HG03354 (cell line): ENCODE measurements at regions not wholly inside any gene's neighbourhood (a gene's known extent, or its start where the extent isn't known, plus 50 kb on each side); places are given as distances from the start of the nearest gene placed in this dataset.
"Not testable (repeated sequence)": the region's sequence is repeated elsewhere in the genome, so short reads cannot be mapped to it uniquely, and the experiment has no call there.

Experiments
- ATAC-seq: cut with Tn5 transposase; IDR thresholded peaks from one replicate; pipeline ENCODE4 v1.9.1; 2021; ENCODE audit warnings: mild to moderate bottlenecking; ENCODE audit not compliant: unreplicated experiment, poor library complexity, severe bottlenecking

GRCh38 chr20:19867074-19867473, 109.0 kb downstream of the RIN2 start:
- no peak for ATAC-seq

- ATAC-seq: no peak
Measured at GRCh38 chr20:19867940-19868371, 109.9 kb downstream of the RIN2 start.

GRCh38 chr20:19868441-19868840, 110.4 kb downstream of the RIN2 start:
- no peak for ATAC-seq

- ATAC-seq: no peak
Measured at GRCh38 chr20:19872001-19872400, 113.9 kb downstream of the RIN2 start.

- ATAC-seq: no peak
Measured at GRCh38 chr20:19874040-19874727, 116.1 kb downstream of the RIN2 start.

GRCh38 chr20:19875376-19876221, 117.5 kb downstream of the RIN2 start:
- no peak for ATAC-seq

GRCh38 chr20:19876828-19877460, 118.9 kb downstream of the RIN2 start:
- ATAC-seq: no peak

GRCh38 chr20:19879874-19880255, 121.8 kb downstream of the RIN2 start:
- not testable (repeated sequence) for ATAC-seq

- no peak for ATAC-seq
Measured at GRCh38 chr20:19880256-19881079, 122.4 kb downstream of the RIN2 start.

GRCh38 chr20:19881080-19881840, 123.2 kb downstream of the RIN2 start:
- ATAC-seq: no peak

- ATAC-seq: no peak
Measured at GRCh38 chr20:19881990-19882389, 123.9 kb downstream of the RIN2 start.

GRCh38 chr20:19882446-19882845, 124.4 kb downstream of the RIN2 start:
- no peak for ATAC-seq

GRCh38 chr20:19883501-19883900, 125.4 kb downstream of the RIN2 start:
- no peak for ATAC-seq

GRCh38 chr20:19885594-19885938, 127.5 kb downstream of the RIN2 start:
- no peak for ATAC-seq

- ATAC-seq: no peak
Measured at GRCh38 chr20:19885939-19886660, 128.0 kb downstream of the RIN2 start.

GRCh38 chr20:19886661-19887288, 128.7 kb downstream of the RIN2 start:
- ATAC-seq: no peak

- ATAC-seq: no peak
Measured at GRCh38 chr20:19887556-19888268, 129.4 kb upstream of the NAA20 start.

GRCh38 chr20:19888269-19888671, 128.9 kb upstream of the NAA20 start:
- ATAC-seq: no peak
